ENCODE measurements at regions not wholly inside any gene's neighbourhood (a gene's known extent, or its start where the extent isn't known, plus 50 kb on each side); places are given as distances from the start of the nearest gene placed in this dataset.

DNA sequence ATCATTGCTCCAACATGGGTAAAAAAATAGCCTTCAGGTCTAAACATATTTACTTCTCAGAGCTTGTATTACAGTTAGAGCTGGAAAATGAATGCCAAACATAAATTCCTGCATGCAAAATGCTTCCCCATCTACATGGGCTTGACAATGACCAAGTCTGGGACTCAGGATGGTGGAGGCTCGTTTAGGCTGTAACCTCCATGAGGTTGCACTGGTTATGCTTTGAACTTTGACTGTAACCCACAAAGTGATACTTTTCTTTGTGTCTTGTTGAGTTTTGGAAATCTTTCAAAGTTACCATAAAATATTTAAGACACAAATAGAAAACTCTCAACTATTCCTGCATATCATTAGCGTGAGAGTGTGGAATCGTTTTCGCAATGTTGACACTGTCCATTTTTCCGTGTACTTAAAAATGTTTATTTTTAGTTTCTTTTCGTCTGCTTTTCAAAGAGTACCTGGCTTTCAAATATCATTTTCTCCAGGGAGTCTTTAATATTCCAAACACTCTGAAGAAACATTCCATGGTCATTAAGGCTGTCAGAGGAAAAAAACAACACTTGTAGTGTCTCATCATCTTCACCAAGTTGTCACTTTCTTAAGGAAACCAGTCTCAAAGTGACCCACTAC, 487.8 kb downstream of the ENC1 start:
- Mint-ChIP-seq H3K4me3 (no peak overlapping the region), H3K4me1 (ENCODE audit: low read depth) (no peaks in the 10 kb centered on the region), H3K9me3 (no peaks in the 10 kb centered on the region), H3K27me3 (ENCODE audit: low read depth) (peaks cover 14% of the 10 kb centered on the region), H3K27ac (no peak overlapping the region), H3K36me3 (ENCODE audit: low read depth) (no peaks in the 10 kb centered on the region)
- DNase-seq (ENCODE audit: low spot score), result no peak

- no peaks in the 10 kb centered on the region for H3K9me3 Mint-ChIP-seq
- DNase-seq (ENCODE audit: low spot score), result no peak
- no peak overlapping the region for H3K27ac Mint-ChIP-seq
- peaks cover 14% of the 10 kb centered on the region for H3K27me3 Mint-ChIP-seq (ENCODE audit: low read depth)
- H3K4me1 Mint-ChIP-seq (ENCODE audit: low read depth), result no peaks in the 10 kb centered on the region
- H3K36me3 Mint-ChIP-seq (ENCODE audit: low read depth), result no peaks in the 10 kb centered on the region
- no peak overlapping the region for H3K4me3 Mint-ChIP-seq
Measured at GRCh38 chr5:74152136-74152535, 488.4 kb downstream of the ENC1 start.

DNA sequence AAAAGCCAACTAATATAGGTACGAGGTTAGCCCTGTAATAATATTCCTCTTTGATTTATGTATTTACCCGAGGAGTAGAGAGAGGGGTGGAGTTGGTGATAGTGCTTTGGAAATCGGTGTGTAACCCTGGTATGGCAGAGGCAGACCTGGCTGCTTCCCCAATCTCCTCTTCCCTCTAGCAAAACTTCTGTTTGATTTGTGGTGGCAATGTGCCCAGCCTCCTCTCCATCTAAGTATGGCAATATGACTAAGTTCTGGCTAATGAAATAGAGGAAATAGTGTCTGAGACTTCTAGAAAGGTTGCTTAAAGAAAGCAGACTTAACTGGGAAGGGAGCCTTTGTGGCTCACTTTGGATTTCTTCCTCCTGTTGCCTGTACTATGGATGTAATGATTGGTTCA, 491.1 kb downstream of the ENC1 start:
- no peak overlapping the region for H3K4me3 Mint-ChIP-seq
- no peak overlapping the region for H3K27ac Mint-ChIP-seq
- H3K27me3 Mint-ChIP-seq (ENCODE audit: low read depth), result peaks cover 16% of the 10 kb centered on the region
- H3K36me3 Mint-ChIP-seq (ENCODE audit: low read depth), result no peaks in the 10 kb centered on the region
- no peaks in the 10 kb centered on the region for H3K9me3 Mint-ChIP-seq
- H3K4me1 Mint-ChIP-seq (ENCODE audit: low read depth), result no peaks in the 10 kb centered on the region
- DNase-seq (ENCODE audit: low spot score), result no peak

- Mint-ChIP-seq H3K27me3 (ENCODE audit: low read depth) (peaks cover 16% of the 10 kb centered on the region), H3K9me3 (no peaks in the 10 kb centered on the region), H3K4me1 (ENCODE audit: low read depth) (peaks cover 1% of the 10 kb centered on the region), H3K27ac (no peak overlapping the region), H3K36me3 (ENCODE audit: low read depth) (no peaks in the 10 kb centered on the region), H3K4me3 (no peak overlapping the region)
- DNase-seq (ENCODE audit: low spot score), result no peak
Measured at GRCh38 chr5:74148321-74148720, 492.2 kb downstream of the ENC1 start.

- no peaks in the 10 kb centered on the region for H3K9me3 Mint-ChIP-seq
- no peaks in the 10 kb centered on the region for H3K36me3 Mint-ChIP-seq (ENCODE audit: low read depth)
- no peak overlapping the region for H3K4me3 Mint-ChIP-seq
- H3K27me3 Mint-ChIP-seq (ENCODE audit: low read depth), result peaks cover 22% of the 10 kb centered on the region
- H3K27ac Mint-ChIP-seq, result no peak overlapping the region
- DNase-seq (ENCODE audit: low spot score), result no peak
- H3K4me1 Mint-ChIP-seq (ENCODE audit: low read depth), result peaks cover 6% of the 10 kb centered on the region
Measured at GRCh38 chr5:74146796-74147195, 493.7 kb downstream of the ENC1 start.

DNA sequence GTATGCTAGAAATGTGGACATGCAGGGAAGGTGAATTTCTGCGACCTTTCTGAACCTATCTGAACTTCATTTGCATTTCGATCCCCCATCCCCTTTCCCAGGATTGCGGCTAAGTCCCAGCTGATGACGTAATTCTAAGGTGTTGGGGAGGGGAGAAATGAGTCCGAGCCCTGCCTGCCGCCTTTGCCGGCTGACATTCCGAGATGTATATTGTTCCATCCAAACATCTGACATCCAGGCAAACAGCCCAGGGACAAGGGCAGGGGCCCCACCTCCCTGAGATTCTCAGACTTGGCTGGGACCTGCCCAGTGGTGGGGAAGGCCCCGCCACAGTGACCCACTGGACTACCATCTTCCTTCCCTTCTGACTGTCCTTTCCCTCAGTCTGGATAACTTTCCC, 494.6 kb downstream of the ENC1 start:
- DNase-seq (ENCODE audit: low spot score), result no peak
- Mint-ChIP-seq H3K27me3 (ENCODE audit: low read depth) (peaks cover 22% of the 10 kb centered on the region), H3K9me3 (no peaks in the 10 kb centered on the region), H3K27ac (no peak overlapping the region), H3K36me3 (ENCODE audit: low read depth) (no peaks in the 10 kb centered on the region), H3K4me1 (ENCODE audit: low read depth) (peaks cover 6% of the 10 kb centered on the region), H3K4me3 (no peak overlapping the region)

GRCh38 chr5:74143721-74144330, 496.7 kb downstream of the ENC1 start:
- Mint-ChIP-seq H3K36me3 (ENCODE audit: low read depth) (no peaks in the 10 kb centered on the region), H3K4me3 (no peak overlapping the region), H3K9me3 (no peaks in the 10 kb centered on the region), H3K27ac (no peak overlapping the region), H3K4me1 (ENCODE audit: low read depth) (peaks cover 6% of the 10 kb centered on the region), H3K27me3 (ENCODE audit: low read depth) (peaks cover 20% of the 10 kb centered on the region)
- DNase-seq (ENCODE audit: low spot score), result no peak

DNA sequence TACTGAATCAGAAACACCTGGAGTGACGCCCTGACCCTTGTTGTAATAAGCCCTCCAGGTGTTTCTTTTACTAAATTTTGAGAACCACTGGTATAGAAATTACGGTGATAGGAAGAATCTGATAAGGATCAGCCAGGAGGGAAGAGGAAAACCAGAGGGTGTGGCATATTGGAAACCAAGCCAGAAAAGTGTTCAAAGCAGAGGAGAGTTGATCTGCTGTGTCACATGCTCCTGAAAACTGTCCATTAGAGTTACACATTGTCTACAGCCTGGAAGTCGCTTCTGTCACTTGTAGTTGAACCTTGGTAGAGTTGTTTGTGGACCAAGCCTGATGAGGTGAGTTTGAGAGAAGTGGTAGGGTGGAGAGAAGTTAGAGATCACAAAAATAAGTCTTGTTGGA, 497.4 kb downstream of the ENC1 start:
- no peak overlapping the region for H3K4me3 Mint-ChIP-seq
- no peak overlapping the region for H3K27ac Mint-ChIP-seq
- H3K27me3 Mint-ChIP-seq (ENCODE audit: low read depth), result peaks cover 17% of the 10 kb centered on the region
- H3K9me3 Mint-ChIP-seq, result no peaks in the 10 kb centered on the region
- H3K36me3 Mint-ChIP-seq (ENCODE audit: low read depth), result no peaks in the 10 kb centered on the region
- peaks cover 6% of the 10 kb centered on the region for H3K4me1 Mint-ChIP-seq (ENCODE audit: low read depth)
- no peak for DNase-seq (ENCODE audit: low spot score)

GRCh38 chr5:74141053-74141452, 499.5 kb downstream of the ENC1 start:
- peaks cover 25% of the 10 kb centered on the region for H3K27me3 Mint-ChIP-seq (ENCODE audit: low read depth)
- H3K36me3 Mint-ChIP-seq (ENCODE audit: low read depth), result no peaks in the 10 kb centered on the region
- no peak overlapping the region for H3K27ac Mint-ChIP-seq
- H3K4me3 Mint-ChIP-seq, result no peak overlapping the region
- peaks cover 6% of the 10 kb centered on the region for H3K4me1 Mint-ChIP-seq (ENCODE audit: low read depth)
- H3K9me3 Mint-ChIP-seq, result no peaks in the 10 kb centered on the region
- DNase-seq (ENCODE audit: low spot score), result no peak

- H3K9me3 Mint-ChIP-seq, result no peaks in the 10 kb centered on the region
- H3K27ac Mint-ChIP-seq, result no peak overlapping the region
Measured at GRCh38 chr5:74140409-74140808, 500.1 kb downstream of the ENC1 start.

DNA sequence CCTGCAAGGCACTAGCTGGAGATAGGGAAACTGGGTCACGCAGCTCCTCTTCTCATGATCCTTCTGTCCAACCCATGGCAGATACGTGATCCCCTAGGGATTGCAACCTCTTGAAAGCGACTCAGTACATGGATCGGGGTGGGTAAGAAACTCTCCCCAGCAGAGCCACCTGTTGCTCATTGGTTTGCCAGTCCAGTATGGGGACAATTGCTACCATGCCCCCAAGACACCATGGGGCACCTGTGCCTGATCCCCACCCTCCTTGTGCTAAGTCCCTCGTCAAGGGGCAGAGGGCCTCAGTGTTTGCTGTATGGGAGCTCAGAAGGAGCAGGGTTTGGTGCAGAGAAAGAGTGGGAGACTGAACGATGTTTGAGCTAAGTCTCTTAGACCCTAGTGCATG, 500.9 kb downstream of the ENC1 start:
- no peaks in the 10 kb centered on the region for H3K36me3 Mint-ChIP-seq (ENCODE audit: low read depth)
- H3K9me3 Mint-ChIP-seq, result no peaks in the 10 kb centered on the region
- peaks cover 26% of the 10 kb centered on the region for H3K27me3 Mint-ChIP-seq (ENCODE audit: low read depth)
- H3K4me1 Mint-ChIP-seq (ENCODE audit: low read depth), result peaks cover 6% of the 10 kb centered on the region
- H3K27ac Mint-ChIP-seq, result no peak overlapping the region
- no peak for DNase-seq (ENCODE audit: low spot score)
- H3K4me3 Mint-ChIP-seq, result no peak overlapping the region

More at GRCh38 chr5:74140409-74140808, 500.1 kb downstream of the ENC1 start:
- no peak for DNase-seq (ENCODE audit: low spot score)
- Mint-ChIP-seq H3K27me3 (ENCODE audit: low read depth) (peaks cover 28% of the 10 kb centered on the region), H3K4me1 (ENCODE audit: low read depth) (peaks cover 6% of the 10 kb centered on the region), H3K36me3 (ENCODE audit: low read depth) (no peaks in the 10 kb centered on the region), H3K4me3 (no peak overlapping the region)

DNA sequence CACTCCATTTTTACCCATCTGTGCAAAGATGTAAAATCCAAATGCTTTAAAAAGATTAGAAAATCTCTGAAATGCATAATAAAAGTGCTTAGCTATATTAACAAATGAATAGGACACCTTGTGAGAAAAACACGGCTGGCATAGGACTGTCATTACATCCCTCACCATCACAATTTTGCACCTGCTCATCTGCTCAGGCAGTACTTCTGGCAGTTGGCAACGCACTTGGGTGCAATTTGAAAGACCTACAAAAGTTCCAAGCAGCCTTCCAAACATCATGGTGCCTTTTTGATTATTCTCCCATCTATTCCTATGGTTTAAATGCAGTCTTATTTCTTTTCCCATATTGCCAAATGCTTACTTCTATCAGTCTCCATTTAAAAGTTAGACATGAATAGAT, 501.8 kb downstream of the ENC1 start:
- Mint-ChIP-seq H3K36me3 (ENCODE audit: low read depth) (no peaks in the 10 kb centered on the region), H3K9me3 (no peaks in the 10 kb centered on the region), H3K27me3 (ENCODE audit: low read depth) (peaks cover 24% of the 10 kb centered on the region), H3K4me1 (ENCODE audit: low read depth) (peaks cover 6% of the 10 kb centered on the region), H3K4me3 (no peak overlapping the region), H3K27ac (no peak overlapping the region)
- DNase-seq (ENCODE audit: low spot score), result no peak

DNA sequence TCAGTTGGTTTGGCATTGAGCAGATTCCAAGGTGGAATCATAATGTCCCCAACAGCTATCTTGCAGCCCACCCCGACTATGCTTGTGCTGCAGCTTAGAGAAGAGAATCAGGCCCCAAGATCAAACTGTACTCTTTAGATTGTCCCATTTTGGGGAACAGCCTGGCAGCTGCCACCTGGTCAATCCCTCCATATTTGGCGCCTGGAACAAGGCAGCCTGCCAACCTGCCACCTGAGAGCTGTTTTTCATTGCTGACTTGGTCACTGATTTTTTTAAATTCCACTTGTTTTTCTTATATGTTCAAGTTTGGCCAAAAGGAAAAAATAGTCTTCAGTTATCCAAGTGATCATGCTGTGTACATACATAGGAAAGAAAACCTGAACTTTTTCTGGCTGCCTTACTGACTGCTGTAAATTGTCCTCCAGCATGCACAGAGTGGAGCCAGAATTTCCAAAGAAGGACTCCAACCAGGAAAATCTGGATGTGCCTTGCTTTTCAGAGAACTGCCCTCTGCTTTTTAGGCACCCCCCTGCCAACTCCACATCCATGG, 504.2 kb downstream of the ENC1 start:
- peaks cover 22% of the 10 kb centered on the region for H3K27me3 Mint-ChIP-seq (ENCODE audit: low read depth)
- no peak overlapping the region for H3K4me3 Mint-ChIP-seq
- no peaks in the 10 kb centered on the region for H3K36me3 Mint-ChIP-seq (ENCODE audit: low read depth)
- H3K9me3 Mint-ChIP-seq, result no peaks in the 10 kb centered on the region
- DNase-seq (ENCODE audit: low spot score), result no peak
- H3K27ac Mint-ChIP-seq, result no peak overlapping the region
- no peaks in the 10 kb centered on the region for H3K4me1 Mint-ChIP-seq (ENCODE audit: low read depth)

GRCh38 chr5:74135033-74135432, 505.5 kb downstream of the ENC1 start:
- Mint-ChIP-seq H3K9me3 (no peaks in the 10 kb centered on the region), H3K4me1 (ENCODE audit: low read depth) (no peaks in the 10 kb centered on the region), H3K4me3 (no peak overlapping the region), H3K27ac (no peak overlapping the region), H3K27me3 (ENCODE audit: low read depth) (peaks cover 26% of the 10 kb centered on the region), H3K36me3 (ENCODE audit: low read depth) (no peaks in the 10 kb centered on the region)
- no peak for DNase-seq (ENCODE audit: low spot score)

GRCh38 chr5:74132485-74132884, 506.5 kb downstream of the ARHGEF28 start:
- no peak overlapping the region for H3K4me3 Mint-ChIP-seq
- no peaks in the 10 kb centered on the region for H3K36me3 Mint-ChIP-seq (ENCODE audit: low read depth)
- no peaks in the 10 kb centered on the region for H3K4me1 Mint-ChIP-seq (ENCODE audit: low read depth)
- no peak for DNase-seq (ENCODE audit: low spot score)
- peaks cover 33% of the 10 kb centered on the region for H3K27me3 Mint-ChIP-seq (ENCODE audit: low read depth)
- no peak overlapping the region for H3K27ac Mint-ChIP-seq
- H3K9me3 Mint-ChIP-seq, result no peaks in the 10 kb centered on the region

Data from T-helper 2 cell treated with Interferon-gamma antibody and Interleukin-4, amounts not matched to agents 5 μg/mL and 100 μg/mL, for 36 hours (primary cell).